AG09309 (cell line): ENCODE measurements at regions not wholly inside any gene's neighbourhood (a gene's known extent, or its start where the extent isn't known, plus 50 kb on each side); places are given as distances from the start of the nearest gene placed in this dataset.

Experiments
- DNase-seq: peaks from one replicate; pipeline ENCODE4 v3.0.0-alpha.2; 2010; ENCODE audit warnings: low read depth
- H3K4me3 ChIP-seq: 2 replicates; pipeline ENCODE4 v1.5.1; 2011; ENCODE audit warnings: mild to moderate bottlenecking, low read depth, low read length, moderate library complexity; ENCODE audit not compliant: control insufficient read depth
- CTCF ChIP-seq: IDR thresholded peaks from 2 replicates; pipeline ENCODE4 v1.5.1; 2011; ENCODE audit warnings: mild to moderate bottlenecking, low read depth, low read length, inconsistent platforms; ENCODE audit not compliant: insufficient read depth, control insufficient read depth; ENCODE audit errors: missing control alignments

- no peak for TF ChIP-seq CTCF
- DNase-seq: no peak
- H3K4me3 ChIP-seq: no peak overlapping the region
These were observed 1844.3 kb downstream of the MAT2B start for GRCh38 chr5:165349735-165350134.

GRCh38 chr5:165351342-165351741 lies 1845.9 kb downstream of the MAT2B start:
- H3K4me3 ChIP-seq: no peak overlapping the region
- no peak for DNase-seq

GRCh38 chr5:165360366-165360765 lies 1854.9 kb downstream of the MAT2B start:
- DNase-seq: no peak
- no peak overlapping the region for H3K4me3 ChIP-seq
- no peak for TF ChIP-seq CTCF

More at GRCh38 chr5:165351342-165351741, 1845.9 kb downstream of the MAT2B start:
- no peak for TF ChIP-seq CTCF

- TF ChIP-seq CTCF: no peak
These were observed 1855.5 kb downstream of the MAT2B start for GRCh38 chr5:165360784-165361542.

GRCh38 chr5:165370233-165370632 lies 1864.8 kb downstream of the MAT2B start:
- no peak overlapping the region for H3K4me3 ChIP-seq

More at GRCh38 chr5:165360784-165361542, 1855.5 kb downstream of the MAT2B start:
- no peak for DNase-seq
- H3K4me3 ChIP-seq: no peak overlapping the region

GRCh38 chr5:165370794-165371193 lies 1865.4 kb downstream of the MAT2B start:
- no peak overlapping the region for H3K4me3 ChIP-seq
- DNase-seq: no peak
- TF ChIP-seq CTCF: no peak

More at GRCh38 chr5:165370233-165370632, 1864.8 kb downstream of the MAT2B start:
- DNase-seq: no peak
- no peak for TF ChIP-seq CTCF
